Activated naive CD4-positive, alpha-beta T cell (primary cell): ENCODE measurements at regions not wholly inside any gene's neighbourhood (a gene's known extent, or its start where the extent isn't known, plus 50 kb on each side); places are given as distances from the start of the nearest gene placed in this dataset.
A peak's percentile ranks its signal among the peaks of the same experiment; 100 is the strongest.

Experiments
- DNase-seq, 4 experiments: peaks; one replicate each; lab custom pipeline; 2025; lab: John Stamatoyannopoulos, UW

GRCh38 chr3:117661818-117662095, 952.2 kb downstream of the TUSC7 start:
- no peak for DNase-seq

DNA sequence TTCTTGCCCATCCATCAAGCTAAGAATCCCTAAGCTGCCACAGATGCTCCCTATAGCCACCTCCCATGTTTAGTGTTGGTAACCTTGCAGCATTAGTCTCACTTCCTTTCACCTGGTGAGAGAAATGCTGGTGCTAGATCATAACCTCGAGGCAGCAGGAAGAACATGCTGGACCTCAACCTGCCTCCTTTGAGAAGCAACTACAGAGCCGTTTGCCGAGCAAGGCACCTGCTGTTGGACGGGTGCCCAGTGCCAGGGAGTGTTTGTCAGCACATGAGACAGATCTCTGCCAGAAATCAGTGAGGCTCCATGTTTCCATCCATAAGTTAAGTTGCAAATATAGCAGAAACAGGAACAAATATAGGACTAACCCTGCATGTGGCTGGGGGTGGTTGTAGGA, 955.7 kb downstream of the TUSC7 start:
- no peak for DNase-seq

- no peak for DNase-seq
Observed at GRCh38 chr3:117666325-117666724, 956.7 kb downstream of the TUSC7 start.

GRCh38 chr3:117666812-117667211, 957.2 kb downstream of the TUSC7 start:
- no peak for DNase-seq

DNA sequence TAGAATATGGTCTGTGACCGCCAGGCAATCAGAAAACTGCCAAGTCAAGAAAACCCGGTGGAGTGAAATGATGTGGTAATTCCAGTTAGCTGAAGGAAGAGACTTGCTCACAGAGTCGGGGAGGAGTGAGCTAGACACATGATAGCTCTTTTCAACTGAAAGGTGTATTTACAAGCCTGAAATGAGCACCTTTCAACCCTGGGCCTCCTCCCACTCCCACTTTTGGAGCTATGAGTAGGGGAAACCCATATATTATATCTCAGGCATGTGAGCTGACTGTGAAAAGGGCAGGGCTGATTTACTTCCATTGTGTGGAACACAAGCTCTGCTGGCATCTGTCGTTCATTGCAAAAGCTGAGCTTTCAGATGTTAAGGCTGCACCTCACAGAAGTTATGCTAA, 960.2 kb downstream of the TUSC7 start:
- DNase-seq: no peak

DNA sequence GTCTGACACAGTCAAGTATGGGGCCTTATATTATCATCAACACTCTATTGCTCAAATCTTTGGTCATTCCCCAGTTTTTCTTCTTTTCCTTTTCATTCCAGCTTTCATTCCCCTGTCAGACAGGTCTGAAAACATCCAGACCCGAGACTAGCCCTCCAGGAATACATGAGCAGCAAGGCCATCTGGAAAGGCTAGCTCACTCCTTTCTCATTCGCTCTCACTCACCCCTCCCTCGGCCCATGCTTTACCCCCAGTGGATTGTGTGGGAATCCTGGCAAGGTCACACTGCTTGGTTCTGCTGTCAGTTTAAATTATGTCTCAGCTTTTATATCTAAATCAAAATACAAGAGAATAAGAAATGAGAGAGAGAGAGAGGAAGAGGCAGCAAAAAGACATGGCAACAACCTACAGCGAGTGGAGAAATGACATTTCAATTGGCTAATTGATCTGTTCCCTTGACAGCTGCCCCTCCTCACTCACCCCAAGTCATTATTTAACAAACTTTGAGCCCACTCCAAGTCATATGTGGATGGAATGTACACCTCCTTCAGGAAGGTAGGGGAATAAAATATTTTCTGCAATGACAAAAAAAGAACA, 962.2 kb downstream of the TUSC7 start:
- DNase-seq: no peak

DNA sequence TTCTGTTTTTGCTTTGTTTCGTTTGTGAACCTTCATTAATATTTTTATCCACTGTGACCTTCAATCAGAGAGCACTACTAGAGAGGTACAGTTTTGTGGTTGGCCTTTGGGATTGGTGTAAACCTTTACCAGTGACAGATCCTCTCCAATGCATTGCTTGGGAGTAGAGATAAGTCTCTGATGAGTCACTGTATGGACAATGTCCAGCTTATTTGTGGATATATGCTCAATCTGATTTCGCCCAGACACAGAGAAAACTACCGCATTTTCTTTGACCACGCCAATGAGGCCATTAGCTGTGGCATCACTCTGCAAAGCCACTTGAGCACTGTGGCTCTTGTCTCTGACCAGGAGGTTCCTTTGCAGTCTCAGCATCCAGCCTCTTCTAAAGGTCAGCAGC, 964.7 kb downstream of the TUSC7 start:
- DNase-seq: no peak

DNA sequence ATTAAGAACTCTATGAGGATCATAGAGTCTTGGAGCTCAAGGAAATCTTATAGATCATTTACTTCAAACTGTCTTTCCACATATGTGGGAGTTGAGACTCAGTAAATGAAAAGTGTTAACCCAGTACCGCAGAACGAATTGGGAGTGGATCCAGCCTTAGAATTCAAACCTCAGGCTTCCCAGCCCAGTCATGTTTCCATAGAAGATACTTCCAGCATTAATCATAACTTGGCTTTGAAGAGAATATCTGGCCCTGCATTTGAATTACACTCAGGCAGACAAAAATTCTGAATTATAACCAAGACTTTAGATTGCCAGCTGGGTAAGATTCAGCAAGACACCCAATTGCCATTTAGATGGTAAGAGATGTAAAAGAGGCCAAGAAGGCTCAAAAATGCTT, 972.0 kb downstream of the TUSC7 start:
- no peak for DNase-seq

GRCh38 chr3:117687096-117687495, 977.5 kb downstream of the TUSC7 start:
- no peak for DNase-seq

DNA sequence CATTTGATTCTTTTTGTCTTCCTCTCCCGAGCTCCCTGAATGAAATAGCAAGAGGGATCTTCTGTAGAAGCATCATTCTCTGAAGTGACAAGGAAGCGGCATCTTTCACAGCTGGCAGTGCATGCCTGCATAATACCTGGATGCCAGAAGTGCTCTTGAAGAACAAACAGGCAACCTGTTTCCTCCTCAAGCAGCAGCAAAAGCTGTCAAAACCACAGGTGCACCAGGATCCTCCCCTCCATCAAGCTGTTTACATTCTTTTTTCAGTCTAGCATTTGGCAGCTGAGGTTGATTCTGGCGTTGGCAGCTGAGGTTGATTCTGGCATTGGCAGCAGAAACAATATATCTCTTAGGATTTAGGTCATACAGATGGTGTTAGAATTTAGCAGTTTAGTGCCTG, 979.0 kb downstream of the TUSC7 start:
- peak in 1 of 4 experiments; percentile 0 for DNase-seq

- DNase-seq: no peak
Observed at GRCh38 chr3:117691526-117691925, 981.9 kb downstream of the TUSC7 start.

DNA sequence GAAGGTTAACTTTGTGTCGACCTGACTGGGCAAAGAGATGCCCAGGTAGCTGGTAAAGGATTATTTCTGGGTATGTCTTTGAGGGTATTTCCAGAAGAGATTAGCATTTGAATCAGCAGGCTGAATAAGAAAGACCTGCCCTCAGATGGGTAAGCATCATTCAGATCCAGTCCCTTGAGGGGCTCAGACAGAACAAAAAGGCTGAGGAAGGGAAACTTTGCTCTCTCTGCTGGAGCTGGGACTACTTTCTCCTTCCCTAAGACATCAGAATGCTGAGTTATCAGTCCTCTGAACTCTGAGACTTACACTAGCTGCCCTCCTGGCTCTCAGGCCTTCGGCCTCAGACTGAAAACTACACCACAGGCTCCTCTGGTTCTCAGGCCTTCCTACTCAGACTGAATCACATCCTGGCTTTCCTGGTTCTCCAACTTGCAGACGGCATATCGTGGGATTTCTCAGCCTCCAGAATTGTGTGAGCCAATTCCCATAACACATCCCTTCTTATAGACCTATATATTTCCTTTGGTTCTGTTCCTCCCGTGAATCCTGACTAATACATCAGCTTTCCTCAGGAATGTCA, 982.9 kb downstream of the TUSC7 start:
- no peak for DNase-seq

DNA sequence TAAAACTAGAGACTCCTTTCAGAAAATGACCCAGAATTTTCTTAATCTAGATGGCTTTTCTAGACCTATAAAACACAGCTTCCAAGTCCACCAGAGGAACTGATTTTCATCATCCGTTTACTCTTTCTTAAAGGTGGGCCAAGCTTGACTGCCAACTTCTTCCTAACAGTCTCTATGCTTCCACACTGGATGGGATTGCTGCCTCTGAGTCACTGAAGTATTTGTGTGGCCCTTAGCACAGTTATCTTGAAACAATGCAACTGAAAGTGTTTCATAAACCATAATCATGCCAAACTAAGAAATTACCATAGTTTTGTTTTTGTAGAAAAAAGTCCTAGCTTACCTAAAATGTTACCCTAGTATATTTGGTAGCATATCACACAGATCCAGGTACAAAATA, 985.7 kb downstream of the TUSC7 start:
- no peak for DNase-seq

DNA sequence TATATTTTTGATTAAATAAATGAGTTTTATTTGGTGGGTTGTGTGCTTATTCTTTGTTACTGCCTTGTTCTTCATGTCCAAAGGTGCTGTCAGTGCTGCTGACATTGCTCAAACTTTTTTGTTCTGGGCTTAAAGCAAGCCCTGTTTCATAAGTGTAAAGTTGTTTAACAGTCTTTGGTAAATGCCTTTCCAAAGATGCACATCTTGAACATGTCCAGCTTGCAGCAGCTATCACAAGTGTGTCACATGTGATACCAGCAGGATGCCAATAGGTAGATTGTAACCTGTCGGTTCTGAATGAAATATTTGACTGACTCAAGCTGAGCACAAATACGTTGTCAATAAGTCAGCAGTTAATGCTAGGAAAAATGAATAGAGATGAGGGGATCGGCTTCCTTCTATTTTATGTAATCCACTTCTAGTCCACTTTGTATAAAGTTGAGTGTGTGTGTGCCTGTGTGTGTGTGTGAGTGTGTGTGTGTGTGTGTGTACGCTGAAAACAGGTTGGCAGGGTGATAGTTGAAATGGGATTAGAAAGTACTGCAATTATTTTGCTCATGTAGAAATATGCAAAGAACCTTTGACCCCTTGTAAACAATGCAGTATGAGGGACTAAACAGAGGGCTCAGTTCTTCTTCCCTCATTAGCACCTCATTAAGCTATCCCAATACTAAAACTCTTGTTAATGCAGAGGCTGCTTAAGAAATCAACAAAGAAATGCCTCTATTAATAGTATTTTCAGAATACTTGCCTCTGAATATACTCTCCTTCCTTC, 986.5 kb downstream of the TUSC7 start:
- DNase-seq: no peak

GRCh38 chr3:117696851-117697407, 987.4 kb downstream of the TUSC7 start:
- no peak for DNase-seq

- no peak for DNase-seq
Observed at GRCh38 chr3:117699058-117699457, 989.5 kb downstream of the TUSC7 start.

DNA sequence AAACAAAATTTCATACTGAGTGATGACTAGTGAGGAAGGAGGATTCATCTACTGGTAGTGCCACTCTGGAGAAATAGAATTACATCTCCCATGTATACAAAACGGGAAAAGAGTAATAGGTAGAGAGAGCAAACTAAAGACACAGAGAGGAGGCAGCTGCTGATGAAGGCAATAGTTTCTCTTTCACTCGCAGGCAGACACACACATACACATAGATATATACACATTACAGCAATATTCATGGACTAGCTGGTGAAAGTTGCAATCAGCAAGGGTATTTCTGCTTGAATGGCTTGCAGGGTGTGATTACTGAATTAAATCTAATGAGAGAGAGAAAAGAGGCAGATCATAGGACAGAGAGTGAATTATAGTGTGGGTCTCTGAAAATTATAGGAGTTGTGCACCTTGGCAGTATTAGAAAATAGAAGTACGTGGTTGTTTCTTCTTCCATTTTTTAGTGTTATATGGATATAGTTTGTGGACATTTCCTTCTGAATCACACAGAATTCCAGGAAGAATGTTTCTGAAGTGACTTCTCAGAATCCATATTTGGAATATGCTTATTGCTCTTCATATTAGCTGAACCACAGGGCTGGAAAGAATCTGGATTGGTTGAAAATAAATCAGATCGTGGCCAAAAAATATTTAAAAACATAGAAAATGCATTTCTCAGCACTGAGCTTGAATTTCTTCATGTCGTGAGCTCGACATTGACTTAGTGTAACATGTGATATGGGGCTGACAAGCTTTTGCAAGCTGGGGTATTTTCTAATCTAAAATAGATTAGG, 991.2 kb downstream of the TUSC7 start:
- no peak for DNase-seq

GRCh38 chr3:117705011-117705410, 995.4 kb downstream of the TUSC7 start:
- DNase-seq: no peak

GRCh38 chr3:117706037-117706436, 996.5 kb downstream of the TUSC7 start:
- DNase-seq: no peak

GRCh38 chr3:117706756-117707155, 997.2 kb downstream of the TUSC7 start:
- no peak for DNase-seq

DNA sequence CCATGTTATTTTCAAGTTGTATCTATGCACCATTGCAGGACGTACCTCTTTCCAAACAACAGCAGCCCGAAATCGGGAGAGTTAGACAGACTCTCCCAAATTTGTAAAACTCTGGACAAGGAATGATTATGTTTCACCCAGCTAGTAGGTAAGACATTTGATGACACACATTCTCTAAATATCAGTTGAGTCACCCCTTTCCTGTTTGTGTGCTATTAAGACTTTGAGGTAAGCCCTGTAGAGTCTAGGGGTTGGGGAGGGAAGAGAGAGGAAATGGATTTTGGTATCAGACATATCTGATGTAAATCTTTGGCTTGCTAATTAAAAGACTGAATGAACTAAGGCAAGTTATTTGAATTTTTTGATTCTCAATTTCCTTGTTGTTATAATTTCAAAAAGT, 999.0 kb downstream of the TUSC7 start:
- no peak for DNase-seq

DNA sequence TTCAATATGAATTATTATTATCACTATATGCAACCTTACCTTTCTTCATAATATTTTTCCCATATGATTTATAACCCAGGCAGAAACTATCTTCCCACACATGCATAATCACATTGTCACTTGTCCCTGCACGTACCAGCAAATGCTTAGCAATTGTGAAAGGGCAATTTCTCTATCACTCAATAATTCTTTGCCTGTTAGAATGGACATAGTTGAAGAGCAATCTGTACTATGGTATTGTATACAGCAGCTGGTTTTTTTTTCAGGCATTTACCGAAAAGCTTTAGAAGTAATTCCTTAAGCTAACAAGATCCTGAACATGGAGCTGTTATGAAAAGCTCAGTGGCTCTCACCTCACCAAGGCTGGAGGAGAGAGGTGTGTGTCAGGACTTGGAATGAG, 999.5 kb downstream of the TUSC7 start:
- no peak for DNase-seq

- DNase-seq: no peak
Observed at GRCh38 chr3:117710501-117710900, 1000.9 kb downstream of the TUSC7 start.
